B cell (primary cell): ENCODE measurements at regions not wholly inside any gene's neighbourhood (a gene's known extent, or its start where the extent isn't known, plus 50 kb on each side); places are given as distances from the start of the nearest gene placed in this dataset.

Experiments
- ATAC-seq: fragments of 200-7000 bp; cut with Tn5 transposase; one replicate; pipeline ENCODE4 v1.10.0; 2021; ENCODE audit warnings: low read depth, mild to moderate bottlenecking, moderate number of reproducible peaks, moderate library complexity
- CTCF ChIA-PET: fragments of 350-600 bp; sonication (Branson Sonifier 250); formaldehyde crosslinking; loops from one replicate; lab custom pipeline; 2021; ENCODE audit warnings: antibody characterized with exemption, inconsistent platforms; lab: Charles Lee
- POLR2A ChIA-PET: fragments of 350-600 bp; sonication (Branson Sonifier 250); formaldehyde crosslinking; loops from one replicate; lab custom pipeline; 2021; ENCODE audit warnings: antibody characterized with exemption; lab: Charles Lee
- DNase-seq: peaks from one replicate; pipeline ENCODE4 v3.0.0; 2013
- H2AFZ ChIP-seq: 2 replicates; pipeline ENCODE4 v1.6.1; 2012; ENCODE audit warnings: mild to moderate bottlenecking, low read depth, low read length; ENCODE audit not compliant: insufficient read depth, poor library complexity, severe bottlenecking
- H3K27ac ChIP-seq, 2 donors: 1 replicate in 1 of 2; 2 replicates in 1 of 2; pipeline ENCODE4 v1.5.1; 2012 to 2013; ENCODE audit warnings: low read length in 2 of 2, mild to moderate bottlenecking in 2 of 2, moderate library complexity in 1 of 2
- H3K27me3 ChIP-seq, 4 experiments: fragments of 200-600 bp in 1 of 4; sonication (generic) in 1 of 4; replicated peaks in 1 of 4; 1 replicate in 2 of 4; 2 replicates in 2 of 4; pipeline versions ENCODE4 v1.6.1 to v1.7.0; 2013 to 2016; ENCODE audit warnings: low read length in 3 of 4, mild to moderate bottlenecking in 2 of 4, mixed read lengths in 1 of 4, moderate library complexity in 1 of 4; ENCODE audit not compliant: insufficient read depth in 4 of 4, control insufficient read depth in 3 of 4; ENCODE audit errors: control extremely low read depth in 1 of 4
- H3K36me3 ChIP-seq, 2 experiments: replicated peaks in 1 of 2; 1 replicate in 1 of 2; 2 replicates in 1 of 2; pipeline versions ENCODE4 v1.6.1 to v1.7.1; 2013; ENCODE audit warnings: low read length in 1 of 2; ENCODE audit not compliant: insufficient read depth in 2 of 2, control insufficient read depth in 1 of 2; ENCODE audit errors: control extremely low read depth in 1 of 2, extremely low read depth in 1 of 2
- H3K4me1 ChIP-seq, 2 donors: fragments of 200-600 bp in 1 of 2; sonication (generic) in 1 of 2; 1 replicate in 1 of 2; 2 replicates in 1 of 2; pipeline versions ENCODE4 v1.5.1 to v1.6.1; 2013 to 2017; ENCODE audit warnings: low read length in 2 of 2; ENCODE audit not compliant: control insufficient read depth in 2 of 2, insufficient read depth in 2 of 2
- H3K4me2 ChIP-seq: replicated peaks from 2 replicates; pipeline ENCODE3; 2012; ENCODE audit warnings: mild to moderate bottlenecking, low read depth, low read length; ENCODE audit not compliant: poor library complexity, severe bottlenecking
- H3K4me3 ChIP-seq, 5 experiments: fragments of 200-600 bp in 1 of 5; sonication (generic) in 1 of 5; 1 replicate in 3 of 5; 2 replicates in 2 of 5; pipeline versions ENCODE4 v1.5.1 to v1.7.0; 2011 to 2016; ENCODE audit warnings: low read length in 4 of 5, mild to moderate bottlenecking in 4 of 5, low read depth in 2 of 5, control low read depth in 1 of 5, moderate library complexity in 1 of 5; ENCODE audit not compliant: insufficient read depth in 1 of 5; ENCODE audit errors: control extremely low read depth in 1 of 5, extremely low read depth in 1 of 5
- H3K79me2 ChIP-seq: fragments of 200-600 bp; sonication (generic); one replicate; pipeline ENCODE4 v1.6.0; 2016; ENCODE audit warnings: low read length; ENCODE audit not compliant: control insufficient read depth, insufficient read depth
- H3K9ac ChIP-seq: fragments of 200-600 bp; sonication (generic); 2 replicates; pipeline ENCODE4 v1.6.1; 2017; ENCODE audit warnings: mild to moderate bottlenecking, low read length, moderate library complexity
- H3K9me3 ChIP-seq, 3 donors: one replicate each; pipeline versions ENCODE4 v1.6.1 to v1.7.1; 2013; ENCODE audit warnings: low read length in 2 of 3; ENCODE audit not compliant: control insufficient read depth in 2 of 3, insufficient read depth in 1 of 3; ENCODE audit errors: control extremely low read depth in 1 of 3
- H4K20me1 ChIP-seq: 2 replicates; pipeline ENCODE4 v1.6.0; 2012; ENCODE audit warnings: mild to moderate bottlenecking, low read length; ENCODE audit not compliant: insufficient read depth, control insufficient read depth, poor library complexity, severe bottlenecking
- H3K27ac Mint-ChIP-seq: one replicate; pipeline ENCODE4 v1.8.0; 2021; ENCODE audit warnings: mixed read lengths
- H3K27me3 Mint-ChIP-seq: one replicate; pipeline ENCODE4 v1.8.0; 2021; ENCODE audit warnings: mixed read lengths
- H3K4me1 Mint-ChIP-seq: one replicate; pipeline ENCODE4 v1.8.0; 2021; ENCODE audit warnings: mixed read lengths
- H3K4me3 Mint-ChIP-seq: one replicate; pipeline ENCODE4 v1.8.0; 2021; ENCODE audit warnings: mixed read lengths
- H3K9me3 Mint-ChIP-seq: one replicate; pipeline ENCODE4 v1.8.0; 2022; ENCODE audit warnings: mixed read lengths; ENCODE audit not compliant: insufficient read depth
- EZH2 ChIP-seq: IDR thresholded peaks from 2 replicates; pipeline ENCODE4 v1.6.1; 2012; ENCODE audit warnings: borderline replicate concordance, low read depth, mild to moderate bottlenecking, moderate library complexity, low read length; ENCODE audit not compliant: insufficient read depth, poor library complexity, severe bottlenecking
- WGBS: methylation state at CpG from one replicate; pipeline ENCODE4 v1.1.5; 2013; ENCODE audit warnings: missing lambda C conversion rate; ENCODE audit not compliant: insufficient coverage; 5-methylcytosine and 5-hydroxymethylcytosine counted together
- intact Hi-C: fragments of 100-400 bp; cut with micrococcal nuclease; formaldehyde crosslinking; loops from one replicate; pipeline ENCODE4 v1.10.0; 2022
- TF ChIP-seq, protein P1 (sequence below): fragments of 200-600 bp; IDR thresholded peaks from one replicate; pipeline ENCODE4 v1.8.0; 2022; ENCODE audit warnings: antibody characterized with exemption, mild to moderate bottlenecking

DNA sequence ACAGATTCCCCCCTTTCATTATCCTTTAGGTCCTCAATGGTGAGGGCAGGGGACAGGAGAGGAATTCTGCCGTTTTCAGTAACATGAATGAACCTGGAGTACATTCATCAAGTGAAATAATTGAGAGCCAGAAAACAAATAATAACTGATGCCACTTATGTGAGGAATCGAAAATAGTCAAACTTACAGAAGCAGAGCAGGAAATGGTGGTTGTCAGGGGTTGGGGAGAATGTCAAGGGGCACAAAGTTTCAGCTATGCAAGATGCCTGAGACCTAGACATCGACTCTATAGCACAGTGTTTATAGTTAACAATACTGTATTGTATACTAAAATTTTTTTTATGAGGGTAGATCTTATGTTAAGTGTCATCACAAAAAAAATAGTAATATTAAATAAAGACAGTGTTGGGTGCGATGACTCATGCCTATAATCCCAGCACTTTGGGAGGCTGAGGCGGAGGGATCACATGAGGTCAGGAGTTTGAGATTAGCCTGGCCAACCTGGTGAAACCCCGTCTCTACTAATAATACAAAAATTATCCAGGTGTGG lies 1219.8 kb downstream of the GATA3 start:
- no peaks in the 10 kb centered on the region for H3K27me3 Mint-ChIP-seq

GRCh38 chr10:9275861-9276260 lies 1221.4 kb downstream of the GATA3 start:
- no peaks in the 10 kb centered on the region for H3K9me3 ChIP-seq
- H3K4me2 ChIP-seq = no peak overlapping the region
- no peak overlapping the region for H3K27ac Mint-ChIP-seq
- intact Hi-C loops = no loop called here
- no peaks in the 10 kb centered on the region for H3K4me1 ChIP-seq
- no peak overlapping the region for H2AFZ ChIP-seq
- no peak for DNase-seq
- H3K4me3 Mint-ChIP-seq = no peak overlapping the region
- H3K4me3 ChIP-seq = no peak overlapping the region
- H3K27me3 ChIP-seq = no peaks in the 10 kb centered on the region
- no peaks in the 10 kb centered on the region for H4K20me1 ChIP-seq
- CTCF ChIA-PET = interaction anchor here (0.6 kb wide), 1 partner anchor 10 kb away, joined by 3 read pairs; no protein-coding TSS in a partner anchor
- H3K9me3 Mint-ChIP-seq = no peaks in the 10 kb centered on the region
- no peak for ATAC-seq
- H3K27me3 Mint-ChIP-seq = no peaks in the 10 kb centered on the region
- no peaks in the 10 kb centered on the region for H3K4me1 Mint-ChIP-seq
- POLR2A ChIA-PET = no interaction called here
- H3K36me3 ChIP-seq = no peaks in the 10 kb centered on the region
- H3K9ac ChIP-seq = no peak overlapping the region
- TF ChIP-seq, protein P1, sequence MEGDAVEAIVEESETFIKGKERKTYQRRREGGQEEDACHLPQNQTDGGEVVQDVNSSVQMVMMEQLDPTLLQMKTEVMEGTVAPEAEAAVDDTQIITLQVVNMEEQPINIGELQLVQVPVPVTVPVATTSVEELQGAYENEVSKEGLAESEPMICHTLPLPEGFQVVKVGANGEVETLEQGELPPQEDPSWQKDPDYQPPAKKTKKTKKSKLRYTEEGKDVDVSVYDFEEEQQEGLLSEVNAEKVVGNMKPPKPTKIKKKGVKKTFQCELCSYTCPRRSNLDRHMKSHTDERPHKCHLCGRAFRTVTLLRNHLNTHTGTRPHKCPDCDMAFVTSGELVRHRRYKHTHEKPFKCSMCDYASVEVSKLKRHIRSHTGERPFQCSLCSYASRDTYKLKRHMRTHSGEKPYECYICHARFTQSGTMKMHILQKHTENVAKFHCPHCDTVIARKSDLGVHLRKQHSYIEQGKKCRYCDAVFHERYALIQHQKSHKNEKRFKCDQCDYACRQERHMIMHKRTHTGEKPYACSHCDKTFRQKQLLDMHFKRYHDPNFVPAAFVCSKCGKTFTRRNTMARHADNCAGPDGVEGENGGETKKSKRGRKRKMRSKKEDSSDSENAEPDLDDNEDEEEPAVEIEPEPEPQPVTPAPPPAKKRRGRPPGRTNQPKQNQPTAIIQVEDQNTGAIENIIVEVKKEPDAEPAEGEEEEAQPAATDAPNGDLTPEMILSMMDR = no peak
- TF ChIP-seq EZH2 = no peak
- WGBS = no CpG with 5 or more reads among the region's 2 CpGs
- H3K79me2 ChIP-seq = no peaks in the 10 kb centered on the region
- H3K27ac ChIP-seq = no peak overlapping the region

More for the DNA sequence above, 1219.8 kb downstream of the GATA3 start:
- no peaks in the 10 kb centered on the region for H3K36me3 ChIP-seq
- TF ChIP-seq EZH2 = no peak
- TF ChIP-seq, protein P1 = no peak
- CTCF ChIA-PET = no interaction called here
- no peak overlapping the region for H3K9ac ChIP-seq
- H2AFZ ChIP-seq = no peak overlapping the region
- no peak overlapping the region for H3K4me2 ChIP-seq
- H3K27ac ChIP-seq = no peak overlapping the region
- no peaks in the 10 kb centered on the region for H3K27me3 ChIP-seq
- no peaks in the 10 kb centered on the region for H3K4me1 ChIP-seq
- H4K20me1 ChIP-seq = no peaks in the 10 kb centered on the region
- no peaks in the 10 kb centered on the region for H3K4me1 Mint-ChIP-seq
- WGBS = no CpG with 5 or more reads among the region's 6 CpGs
- DNase-seq = no peak
- H3K4me3 ChIP-seq = no peak overlapping the region
- H3K9me3 Mint-ChIP-seq = no peaks in the 10 kb centered on the region
- H3K27ac Mint-ChIP-seq = no peak overlapping the region
- intact Hi-C loops = no loop called here
- H3K9me3 ChIP-seq = no peaks in the 10 kb centered on the region
- H3K4me3 Mint-ChIP-seq = no peak overlapping the region
- H3K79me2 ChIP-seq = no peaks in the 10 kb centered on the region
- POLR2A ChIA-PET = no interaction called here
- no peak for ATAC-seq
